GM23248 (cell line): ENCODE measurements at regions not wholly inside any gene's neighbourhood (a gene's known extent, or its start where the extent isn't known, plus 50 kb on each side); places are given as distances from the start of the nearest gene placed in this dataset.

ENCODE experiments used
- DNase-seq: peaks from one replicate; pipeline ENCODE4 v3.0.0-alpha.2; 2015
- H2AFZ ChIP-seq: fragments of 200-600 bp; sonication (generic); 2 replicates; pipeline ENCODE4 v1.6.1; 2016; ENCODE audit warnings: antibody characterized with exemption
- H3F3A ChIP-seq: fragments of 200-600 bp; sonication (generic); 2 replicates; pipeline ENCODE4 v1.6.1; 2016; ENCODE audit warnings: mild to moderate bottlenecking, antibody characterized with exemption, mixed run types; ENCODE audit not compliant: insufficient read depth
- H3K27ac ChIP-seq: fragments of 200-600 bp; sonication (generic); 2 replicates; pipeline ENCODE4 v1.5.1; 2016; ENCODE audit warnings: mild to moderate bottlenecking
- H3K27me3 ChIP-seq: fragments of 200-600 bp; sonication (generic); replicated peaks from 2 replicates; pipeline ENCODE4 v1.6.1; 2016; ENCODE audit warnings: mild to moderate bottlenecking; ENCODE audit not compliant: insufficient read depth
- H3K36me3 ChIP-seq: fragments of 200-600 bp; sonication (generic); 2 replicates; pipeline ENCODE4 v1.6.1; 2016; ENCODE audit warnings: low read depth, mild to moderate bottlenecking
- H3K4me1 ChIP-seq: fragments of 200-600 bp; sonication (generic); 2 replicates; pipeline ENCODE4 v1.6.1; 2016; ENCODE audit warnings: mild to moderate bottlenecking; ENCODE audit not compliant: insufficient read depth
- H3K4me2 ChIP-seq: fragments of 200-600 bp; sonication (generic); one replicate; pipeline ENCODE4 v1.6.1; 2016; ENCODE audit warnings: mild to moderate bottlenecking; ENCODE audit not compliant: unreplicated experiment
- H3K4me3 ChIP-seq: fragments of 200-600 bp; sonication (generic); 2 replicates; pipeline ENCODE4 v1.5.1; 2016; ENCODE audit warnings: mild to moderate bottlenecking
- H3K79me2 ChIP-seq: fragments of 200-600 bp; sonication (generic); 2 replicates; pipeline ENCODE4 v1.6.1; 2016; ENCODE audit warnings: mild to moderate bottlenecking; ENCODE audit not compliant: insufficient read depth
- H3K9ac ChIP-seq: fragments of 200-600 bp; sonication (generic); 2 replicates; pipeline ENCODE4 v1.6.1; 2016; ENCODE audit warnings: mild to moderate bottlenecking
- H3K9me2 ChIP-seq: fragments of 200-600 bp; sonication (generic); 2 replicates; pipeline ENCODE4 v1.6.1; 2016; ENCODE audit warnings: mixed run types, mild to moderate bottlenecking, moderate library complexity; ENCODE audit not compliant: insufficient read depth
- H3K9me3 ChIP-seq: fragments of 200-600 bp; sonication (generic); one replicate; pipeline ENCODE4 v1.6.1; 2017; ENCODE audit warnings: low read depth
- H4K20me1 ChIP-seq: fragments of 200-600 bp; sonication (generic); 2 replicates; pipeline ENCODE4 v1.6.0; 2016; ENCODE audit not compliant: insufficient read depth
- EZH2 ChIP-seq: fragments of 200-600 bp; sonication (generic); IDR thresholded peaks from 2 replicates; pipeline ENCODE4 v1.6.1; 2018; ENCODE audit warnings: antibody characterized with exemption, mild to moderate bottlenecking; ENCODE audit not compliant: insufficient read depth, poor library complexity, severe bottlenecking
- EZH2phosphoT487 ChIP-seq: fragments of 200-600 bp; sonication (generic); IDR thresholded peaks from 2 replicates; pipeline ENCODE4 v1.6.1; 2018; ENCODE audit warnings: antibody characterized with exemption, moderate library complexity, mild to moderate bottlenecking, low read depth; ENCODE audit not compliant: insufficient read depth
- WGBS, 2 experiments: methylation state at CpG; one replicate each; pipeline ENCODE4 v1.1.6; 2015 to 2017; ENCODE audit warnings: low lambda C conversion rate in 2 of 2, low coverage in 1 of 2; ENCODE audit errors: missing lambda C conversion rate in 2 of 2; 5-methylcytosine and 5-hydroxymethylcytosine counted together
- in situ Hi-C: fragments of 300-500 bp; cut with MboI; formaldehyde crosslinking; loops from 2 replicates; pipeline ENCODE4 v1.15.0; 2020

GRCh38 chr2:156083763-156084493 is 248.6 kb downstream of the NR4A2 start:
- Histone ChIP-seq H3K27me3 (no peaks in the 10 kb centered on the region), H2AFZ (no peak overlapping the region), H3K9me3 (no peaks in the 10 kb centered on the region), H3F3A (no peaks in the 10 kb centered on the region), H3K36me3 (no peaks in the 10 kb centered on the region), H4K20me1 (no peaks in the 10 kb centered on the region), H3K9me2 (no peaks in the 10 kb centered on the region), H3K9ac (no peak overlapping the region), H3K79me2 (no peaks in the 10 kb centered on the region), H3K4me3 (no peak overlapping the region), H3K4me1 (no peaks in the 10 kb centered on the region), H3K27ac (no peak overlapping the region), H3K4me2 (no peak overlapping the region)
- in situ Hi-C loops: no loop called here
- TF ChIP-seq EZH2phosphoT487: no peak
- TF ChIP-seq EZH2: no peak
- WGBS, 2 experiments: 13 to 19% methylated on average over 15 of the region's 15 CpGs
- peak; percentile 2 for DNase-seq

GRCh38 chr2:156079845-156080244 is 252.7 kb downstream of the NR4A2 start:
- Histone ChIP-seq H4K20me1 (no peaks in the 10 kb centered on the region), H3K9me3 (no peaks in the 10 kb centered on the region), H3K27me3 (no peaks in the 10 kb centered on the region), H3K79me2 (no peaks in the 10 kb centered on the region), H3K9me2 (no peaks in the 10 kb centered on the region), H3K27ac (no peak overlapping the region), H3K4me2 (no peak overlapping the region), H3F3A (no peaks in the 10 kb centered on the region), H3K9ac (no peak overlapping the region), H3K4me1 (no peaks in the 10 kb centered on the region), H3K36me3 (no peaks in the 10 kb centered on the region), H2AFZ (no peak overlapping the region), H3K4me3 (no peak overlapping the region)
- no peak for TF ChIP-seq EZH2phosphoT487
- no peak for TF ChIP-seq EZH2
- in situ Hi-C loops: no loop called here
- 22 to 28% methylated on average over 2 of the region's 2 CpGs for WGBS, 2 experiments
- no peak for DNase-seq

- Histone ChIP-seq H3K9me2 (no peaks in the 10 kb centered on the region), H3K36me3 (no peaks in the 10 kb centered on the region), H3K9me3 (no peaks in the 10 kb centered on the region), H2AFZ (no peak overlapping the region), H3K4me3 (no peak overlapping the region), H3K4me1 (no peaks in the 10 kb centered on the region), H3K79me2 (no peaks in the 10 kb centered on the region), H3F3A (no peaks in the 10 kb centered on the region), H3K9ac (no peak overlapping the region), H3K4me2 (no peak overlapping the region), H3K27me3 (no peaks in the 10 kb centered on the region), H4K20me1 (no peaks in the 10 kb centered on the region), H3K27ac (no peak overlapping the region)
- WGBS, 2 experiments: 50 to 64% methylated on average over 1 of the region's 1 CpG
- in situ Hi-C loops: no loop called here
- DNase-seq: no peak
- TF ChIP-seq EZH2: no peak
- no peak for TF ChIP-seq EZH2phosphoT487
These were observed 255.3 kb downstream of the NR4A2 start for GRCh38 chr2:156077041-156077742.

- Histone ChIP-seq H3K4me1 (no peaks in the 10 kb centered on the region), H3K4me2 (no peak overlapping the region), H3K4me3 (no peak overlapping the region), H2AFZ (no peak overlapping the region), H3K9me3 (no peaks in the 10 kb centered on the region), H3K36me3 (no peaks in the 10 kb centered on the region), H3F3A (no peaks in the 10 kb centered on the region), H4K20me1 (no peaks in the 10 kb centered on the region), H3K27me3 (no peaks in the 10 kb centered on the region), H3K9ac (no peak overlapping the region), H3K9me2 (no peaks in the 10 kb centered on the region), H3K79me2 (no peaks in the 10 kb centered on the region), H3K27ac (no peak overlapping the region)
- in situ Hi-C loops: no loop called here
- DNase-seq: peak; percentile 10
- TF ChIP-seq EZH2: no peak
- TF ChIP-seq EZH2phosphoT487: no peak
- WGBS, 2 experiments: 48 to 52% methylated on average over 4 of the region's 4 CpGs
These were observed 266.6 kb downstream of the NR4A2 start for GRCh38 chr2:156065912-156066311.
